Activated naive CD8-positive, alpha-beta T cell treated with anti-CD3 and anti-CD28 coated beads for 36 hours (primary cell): ENCODE measurements at regions not wholly inside any gene's neighbourhood (a gene's known extent, or its start where the extent isn't known, plus 50 kb on each side); places are given as distances from the start of the nearest gene placed in this dataset.

Experiments used
- DNase-seq: peaks from one replicate; pipeline ENCODE4 v3.0.0; 2021
- H3K27ac Mint-ChIP-seq: one replicate; pipeline ENCODE4 v1.8.0; 2022; ENCODE audit warnings: mild to moderate bottlenecking, moderate library complexity, mixed read lengths
- H3K27me3 Mint-ChIP-seq: one replicate; pipeline ENCODE4 v1.8.0; 2022; ENCODE audit warnings: mild to moderate bottlenecking, mixed read lengths
- H3K36me3 Mint-ChIP-seq: one replicate; pipeline ENCODE4 v1.8.0; 2021; ENCODE audit warnings: mild to moderate bottlenecking, mixed read lengths
- H3K4me1 Mint-ChIP-seq: one replicate; pipeline ENCODE4 v1.8.0; 2021; ENCODE audit warnings: mixed read lengths
- H3K4me3 Mint-ChIP-seq: one replicate; pipeline ENCODE4 v1.8.0; 2022; ENCODE audit warnings: mild to moderate bottlenecking, moderate library complexity, mixed read lengths
- H3K9me3 Mint-ChIP-seq: one replicate; pipeline ENCODE4 v1.8.0; 2022; ENCODE audit warnings: mixed read lengths

DNA sequence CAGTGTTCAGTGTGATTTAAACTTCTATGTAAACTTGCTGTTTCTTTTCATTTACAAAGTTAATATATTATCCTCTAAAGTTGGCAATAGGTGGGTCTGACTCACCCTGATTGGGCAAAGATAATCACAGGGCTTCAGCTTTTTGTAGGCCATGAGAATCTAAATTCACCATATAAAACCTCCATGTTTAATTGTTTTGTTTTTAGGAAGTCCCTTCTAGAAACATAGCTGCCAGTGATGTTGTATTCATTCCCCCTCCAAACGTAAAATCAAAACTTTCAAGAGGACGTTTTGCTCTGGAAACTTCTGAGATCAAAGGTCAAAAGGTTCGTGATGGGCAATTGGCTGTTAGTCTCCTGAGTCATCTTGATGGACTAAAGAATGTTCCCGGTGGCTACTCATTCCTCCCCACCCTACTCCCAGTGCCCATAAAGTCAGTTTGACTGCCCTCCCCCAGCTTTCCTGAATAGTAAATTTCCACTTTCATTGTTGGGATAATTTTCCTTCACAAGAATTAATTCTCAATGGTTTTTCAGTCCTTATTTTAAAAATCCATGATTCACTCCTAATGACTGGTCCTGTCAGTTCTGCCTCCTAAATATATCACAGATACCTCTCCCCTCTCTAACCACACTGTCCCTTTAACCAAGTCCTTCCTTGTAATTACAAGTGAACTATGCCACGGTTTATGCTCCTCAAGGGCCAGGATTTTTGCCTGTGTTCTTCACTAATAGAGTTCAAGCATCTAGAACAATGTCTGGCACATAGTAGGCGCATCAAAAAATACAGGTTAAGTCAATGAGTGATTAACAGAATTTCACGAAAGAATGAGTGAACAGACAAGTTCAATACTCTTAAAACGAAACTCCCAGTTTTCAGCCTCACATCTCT lies 164.4 kb upstream of the VRK2 start:
- H3K4me1 Mint-ChIP-seq: peaks cover 2% of the 10 kb centered on the region
- DNase-seq: no peak
- no peaks in the 10 kb centered on the region for H3K27me3 Mint-ChIP-seq

GRCh38 chr2:57882895-57883515 lies 163.6 kb upstream of the VRK2 start:
- H3K4me1 Mint-ChIP-seq: peaks cover 2% of the 10 kb centered on the region
- H3K27ac Mint-ChIP-seq: no peak overlapping the region
- H3K9me3 Mint-ChIP-seq: no peaks in the 10 kb centered on the region
- no peaks in the 10 kb centered on the region for H3K27me3 Mint-ChIP-seq
- DNase-seq: no peak
- H3K4me3 Mint-ChIP-seq: no peak overlapping the region
- H3K36me3 Mint-ChIP-seq: no peaks in the 10 kb centered on the region

More for the DNA sequence above, 164.4 kb upstream of the VRK2 start:
- no peaks in the 10 kb centered on the region for H3K36me3 Mint-ChIP-seq
- no peak overlapping the region for H3K27ac Mint-ChIP-seq
- no peaks in the 10 kb centered on the region for H3K9me3 Mint-ChIP-seq
- no peak overlapping the region for H3K4me3 Mint-ChIP-seq

- H3K4me3 Mint-ChIP-seq: no peak overlapping the region
- no peaks in the 10 kb centered on the region for H3K36me3 Mint-ChIP-seq
- H3K27me3 Mint-ChIP-seq: no peaks in the 10 kb centered on the region
- DNase-seq: no peak
- no peak overlapping the region for H3K27ac Mint-ChIP-seq
- no peaks in the 10 kb centered on the region for H3K9me3 Mint-ChIP-seq
- H3K4me1 Mint-ChIP-seq: peaks cover 9% of the 10 kb centered on the region
Measured at GRCh38 chr2:57884281-57884680, 162.3 kb upstream of the VRK2 start.

DNA sequence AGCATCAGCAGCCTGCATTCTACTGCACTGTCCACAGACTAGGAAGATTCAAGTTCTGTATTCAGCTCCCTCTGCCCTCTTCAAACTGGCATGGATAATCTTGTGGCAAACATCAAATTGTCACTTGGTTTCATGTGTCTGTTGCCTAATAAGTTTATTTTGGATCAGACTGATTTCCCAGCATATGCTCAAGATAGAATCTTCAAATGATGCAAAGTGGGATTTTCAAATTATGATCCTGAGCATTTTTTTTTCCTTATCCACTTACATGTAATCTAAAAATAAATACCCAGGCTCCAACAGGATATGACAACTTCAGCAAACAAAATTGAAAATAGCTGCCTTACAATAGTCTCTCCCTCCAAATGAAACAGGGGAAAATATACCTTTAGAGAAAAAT lies 160.9 kb upstream of the VRK2 start:
- Mint-ChIP-seq H3K9me3 (no peaks in the 10 kb centered on the region), H3K4me3 (no peak overlapping the region), H3K36me3 (no peaks in the 10 kb centered on the region), H3K4me1 (peaks cover 13% of the 10 kb centered on the region), H3K27ac (no peak overlapping the region), H3K27me3 (no peaks in the 10 kb centered on the region)
- DNase-seq: no peak

DNA sequence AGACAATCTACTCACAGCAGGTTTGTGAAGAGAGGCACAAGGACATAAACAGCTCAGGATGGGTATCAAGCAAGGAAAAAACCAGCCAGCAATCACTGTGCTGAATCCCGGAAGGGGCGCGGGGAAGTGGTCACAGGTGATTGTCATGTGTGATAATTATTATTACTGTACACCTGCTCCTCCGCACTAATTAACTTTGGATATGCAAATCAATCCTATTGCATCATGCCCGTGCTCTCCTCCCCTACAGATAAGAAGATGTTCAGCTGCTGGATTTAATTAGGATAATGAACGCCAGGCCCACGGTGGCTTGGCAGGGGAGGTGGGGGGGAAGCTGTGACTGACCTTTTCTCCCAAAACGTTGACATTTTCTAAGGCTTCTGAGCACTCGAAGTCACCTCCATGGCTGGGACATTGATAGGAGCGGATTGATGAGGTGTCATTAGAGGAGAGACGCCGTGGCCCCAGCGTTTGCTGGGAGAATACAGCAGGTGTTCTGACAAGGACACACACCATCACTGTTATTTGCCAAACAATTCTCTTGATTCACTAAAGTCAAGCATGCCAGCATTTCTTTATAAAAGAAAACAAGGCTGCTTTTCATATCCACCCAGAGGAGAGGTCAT lies 160.3 kb upstream of the VRK2 start:
- H3K4me3 Mint-ChIP-seq: no peak overlapping the region
- H3K27me3 Mint-ChIP-seq: no peaks in the 10 kb centered on the region
- H3K4me1 Mint-ChIP-seq: peaks cover 13% of the 10 kb centered on the region

DNA sequence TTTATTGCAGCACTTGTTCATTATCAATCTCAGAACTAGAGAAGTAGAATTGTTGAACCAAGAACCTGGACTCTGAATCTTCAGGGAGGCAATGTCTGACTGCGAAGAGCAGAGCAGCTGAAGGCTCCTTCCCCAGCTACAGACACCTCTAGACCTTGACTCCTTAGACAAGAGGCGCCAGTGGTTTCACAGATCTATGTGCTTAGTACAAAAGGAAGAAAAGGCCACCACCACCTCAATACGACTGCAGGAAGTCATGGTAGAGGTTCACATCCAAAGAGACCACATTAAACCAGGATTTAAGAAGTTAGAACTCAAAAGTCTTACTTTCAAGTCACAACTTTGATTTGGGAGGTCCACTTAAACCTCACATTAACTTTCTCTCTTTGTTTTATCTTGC lies 158.1 kb upstream of the VRK2 start:
- DNase-seq: no peak
- H3K27me3 Mint-ChIP-seq: no peaks in the 10 kb centered on the region
- H3K36me3 Mint-ChIP-seq: no peaks in the 10 kb centered on the region
- H3K4me3 Mint-ChIP-seq: no peak overlapping the region
- no peak overlapping the region for H3K27ac Mint-ChIP-seq
- peaks cover 13% of the 10 kb centered on the region for H3K4me1 Mint-ChIP-seq
- no peaks in the 10 kb centered on the region for H3K9me3 Mint-ChIP-seq

More for the DNA sequence above, 160.3 kb upstream of the VRK2 start:
- Mint-ChIP-seq H3K36me3 (no peaks in the 10 kb centered on the region), H3K27ac (no peak overlapping the region), H3K9me3 (no peaks in the 10 kb centered on the region)
- no peak for DNase-seq

DNA sequence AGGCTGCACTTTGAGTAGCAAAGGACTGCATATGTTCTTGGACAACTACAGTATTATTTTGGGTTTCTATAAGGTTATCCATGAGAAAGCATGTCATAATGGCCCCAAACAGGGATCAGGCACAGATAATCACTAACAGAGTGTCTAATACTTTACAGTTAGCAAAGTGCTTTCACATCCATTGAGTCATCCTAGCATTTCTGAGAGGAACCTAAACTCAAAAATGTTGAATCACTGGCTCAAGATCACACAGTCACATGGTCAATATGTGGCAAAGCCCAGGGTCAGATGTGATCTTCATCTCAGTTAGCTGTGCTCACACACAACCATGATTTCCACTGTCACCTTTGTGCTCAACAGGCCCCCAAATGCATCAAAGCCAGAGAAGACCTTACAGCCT lies 156.1 kb upstream of the VRK2 start:
- Mint-ChIP-seq H3K9me3 (no peaks in the 10 kb centered on the region), H3K4me3 (no peak overlapping the region), H3K4me1 (peaks cover 13% of the 10 kb centered on the region), H3K27ac (no peak overlapping the region), H3K36me3 (no peaks in the 10 kb centered on the region), H3K27me3 (no peaks in the 10 kb centered on the region)
- DNase-seq: no peak

- Mint-ChIP-seq H3K27ac (no peak overlapping the region), H3K9me3 (no peaks in the 10 kb centered on the region), H3K4me3 (no peak overlapping the region), H3K27me3 (no peaks in the 10 kb centered on the region), H3K36me3 (no peaks in the 10 kb centered on the region), H3K4me1 (peaks cover 13% of the 10 kb centered on the region)
- no peak for DNase-seq
Measured at GRCh38 chr2:57891086-57891712, 155.4 kb upstream of the VRK2 start.

DNA sequence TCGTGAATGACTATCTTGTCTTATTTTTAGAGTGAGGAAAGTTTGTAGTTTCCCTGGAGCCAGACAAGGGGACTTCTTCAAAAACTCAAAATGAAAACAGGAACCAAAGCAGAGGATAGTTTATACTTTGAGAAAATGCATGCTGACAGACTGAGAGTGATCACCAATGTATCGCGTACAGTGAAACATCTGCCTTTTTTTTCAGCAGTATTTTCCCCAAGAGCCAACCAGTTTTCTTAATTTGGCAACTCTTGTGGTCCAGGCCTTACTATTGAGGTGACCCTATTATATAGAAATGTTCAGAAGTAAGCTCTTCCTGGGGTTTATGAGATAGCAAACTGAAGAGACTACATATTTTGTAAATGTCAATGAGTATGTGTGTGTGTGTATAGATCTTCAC lies 153.7 kb upstream of the VRK2 start:
- Mint-ChIP-seq H3K36me3 (no peaks in the 10 kb centered on the region), H3K27ac (no peak overlapping the region), H3K4me3 (no peak overlapping the region), H3K27me3 (no peaks in the 10 kb centered on the region), H3K9me3 (no peaks in the 10 kb centered on the region), H3K4me1 (peaks cover 11% of the 10 kb centered on the region)
- no peak for DNase-seq

- DNase-seq: no peak
- H3K36me3 Mint-ChIP-seq: no peaks in the 10 kb centered on the region
- H3K27ac Mint-ChIP-seq: no peak overlapping the region
- H3K27me3 Mint-ChIP-seq: no peaks in the 10 kb centered on the region
- no peak overlapping the region for H3K4me3 Mint-ChIP-seq
- H3K4me1 Mint-ChIP-seq: peaks cover 7% of the 10 kb centered on the region
- no peaks in the 10 kb centered on the region for H3K9me3 Mint-ChIP-seq
Measured at GRCh38 chr2:57893347-57893746, 153.3 kb upstream of the VRK2 start.

DNA sequence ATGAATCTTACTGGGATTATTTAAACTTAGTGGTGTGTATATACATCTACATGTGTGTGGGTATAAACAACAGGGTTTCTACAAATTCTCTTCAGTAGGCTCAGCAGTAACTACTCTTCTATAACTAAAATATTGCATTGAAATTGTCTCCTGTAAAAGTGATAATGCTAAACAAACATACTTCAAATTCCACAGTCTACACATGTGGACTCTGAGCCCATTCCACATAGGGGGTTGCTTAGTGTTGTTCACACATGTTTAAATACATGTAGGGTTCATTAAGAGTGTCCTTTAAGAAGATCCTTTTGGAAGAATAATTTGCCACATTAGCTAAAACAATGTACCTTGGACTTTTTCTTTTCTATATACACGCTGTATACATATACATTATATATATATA lies 152.8 kb upstream of the VRK2 start:
- Mint-ChIP-seq H3K27me3 (no peaks in the 10 kb centered on the region), H3K9me3 (no peaks in the 10 kb centered on the region), H3K27ac (no peak overlapping the region), H3K4me1 (peaks cover 3% of the 10 kb centered on the region), H3K36me3 (no peaks in the 10 kb centered on the region), H3K4me3 (no peak overlapping the region)
- DNase-seq: no peak

- Mint-ChIP-seq H3K27me3 (no peaks in the 10 kb centered on the region), H3K27ac (no peak overlapping the region), H3K4me3 (no peak overlapping the region), H3K4me1 (peaks cover 3% of the 10 kb centered on the region), H3K9me3 (no peaks in the 10 kb centered on the region), H3K36me3 (no peaks in the 10 kb centered on the region)
- DNase-seq: no peak
Measured at GRCh38 chr2:57894381-57894780, 152.2 kb upstream of the VRK2 start.

- H3K27me3 Mint-ChIP-seq: no peaks in the 10 kb centered on the region
- H3K4me3 Mint-ChIP-seq: no peak overlapping the region
- no peaks in the 10 kb centered on the region for H3K36me3 Mint-ChIP-seq
- H3K4me1 Mint-ChIP-seq: no peaks in the 10 kb centered on the region
- DNase-seq: no peak
- H3K9me3 Mint-ChIP-seq: no peaks in the 10 kb centered on the region
- H3K27ac Mint-ChIP-seq: no peak overlapping the region
Measured at GRCh38 chr2:57897920-57898319, 148.7 kb upstream of the VRK2 start.

DNA sequence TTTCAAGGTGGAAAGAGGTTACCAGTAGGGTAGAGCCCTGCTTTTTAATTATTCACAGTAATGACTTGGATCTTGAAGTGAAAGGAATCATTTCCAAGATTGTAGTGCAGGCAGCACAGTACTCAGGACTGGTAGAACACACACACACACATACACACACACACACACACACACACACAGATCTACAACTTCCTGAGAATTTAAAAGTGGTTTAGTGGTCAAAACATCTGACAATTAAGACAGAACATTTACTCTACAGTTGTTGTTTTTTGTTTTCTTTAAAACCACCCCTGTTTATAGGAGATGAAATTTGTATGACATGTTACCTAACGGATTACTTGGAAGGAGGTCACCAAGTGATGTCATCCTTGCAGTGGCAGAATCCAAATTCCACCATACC lies 146.7 kb upstream of the VRK2 start:
- Mint-ChIP-seq H3K9me3 (no peaks in the 10 kb centered on the region), H3K4me1 (no peaks in the 10 kb centered on the region), H3K4me3 (no peak overlapping the region), H3K36me3 (no peaks in the 10 kb centered on the region), H3K27ac (no peak overlapping the region), H3K27me3 (no peaks in the 10 kb centered on the region)
- DNase-seq: no peak

DNA sequence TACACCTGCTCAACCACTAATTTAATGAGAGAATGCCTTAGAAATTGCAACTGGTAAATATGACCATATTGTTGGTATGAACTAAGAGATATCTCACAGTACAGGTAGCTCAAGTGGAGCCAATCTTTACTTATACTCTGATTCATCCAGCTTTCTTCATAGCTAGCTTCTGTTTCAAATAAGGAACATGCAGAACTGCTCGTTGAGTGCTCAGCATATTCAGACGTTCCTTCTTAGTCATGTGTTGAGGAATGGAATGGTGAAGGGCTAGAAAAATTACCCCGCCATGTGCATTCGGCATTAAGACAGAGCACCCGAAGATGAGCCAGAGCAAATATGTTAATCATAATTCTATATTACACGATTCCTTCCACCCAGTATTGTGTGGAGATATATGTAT lies 144.0 kb upstream of the VRK2 start:
- Mint-ChIP-seq H3K4me3 (no peak overlapping the region), H3K9me3 (no peaks in the 10 kb centered on the region), H3K27me3 (no peaks in the 10 kb centered on the region), H3K27ac (no peak overlapping the region), H3K36me3 (no peaks in the 10 kb centered on the region), H3K4me1 (no peaks in the 10 kb centered on the region)
- no peak for DNase-seq
